Caki2 (cell line): ENCODE measurements at regions not wholly inside any gene's neighbourhood (a gene's known extent, or its start where the extent isn't known, plus 50 kb on each side); places are given as distances from the start of the nearest gene placed in this dataset.
A peak's percentile ranks its signal among the peaks of the same experiment; 100 is the strongest.

Experiments
- DNase-seq: peaks from one replicate; pipeline ENCODE4 v3.0.0-alpha.2; 2015; ENCODE audit warnings: low read depth
- in situ Hi-C: cut with HindIII; loops from 2 replicates; pipeline ENCODE4 v1.10.0; 2016; ENCODE audit warnings: low sequenced_read_pairs, low pct_unique_long_range_greater_than_20kb, mixed read lengths

DNA sequence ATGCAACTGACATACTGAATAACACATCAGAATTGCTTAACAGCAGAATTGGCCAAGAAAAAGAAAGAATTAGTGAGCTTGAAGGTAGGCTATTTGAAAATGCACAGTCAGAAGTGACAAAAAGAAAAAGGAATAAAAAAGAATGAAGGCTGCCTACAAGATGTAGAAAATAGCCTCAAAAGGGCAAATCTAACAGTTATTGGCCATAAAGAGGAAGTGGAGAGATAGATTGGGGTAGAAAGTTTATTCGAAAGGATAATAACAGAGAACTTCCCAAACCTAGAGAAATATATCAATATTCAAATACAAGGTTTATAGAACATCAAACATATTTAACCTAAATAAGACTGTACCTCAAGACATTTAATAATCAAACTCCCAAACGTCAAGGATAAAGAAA lies 67.5 kb downstream of the ATP6V1G3 start:
- in situ Hi-C loops: no loop called here
- no peak for DNase-seq

DNA sequence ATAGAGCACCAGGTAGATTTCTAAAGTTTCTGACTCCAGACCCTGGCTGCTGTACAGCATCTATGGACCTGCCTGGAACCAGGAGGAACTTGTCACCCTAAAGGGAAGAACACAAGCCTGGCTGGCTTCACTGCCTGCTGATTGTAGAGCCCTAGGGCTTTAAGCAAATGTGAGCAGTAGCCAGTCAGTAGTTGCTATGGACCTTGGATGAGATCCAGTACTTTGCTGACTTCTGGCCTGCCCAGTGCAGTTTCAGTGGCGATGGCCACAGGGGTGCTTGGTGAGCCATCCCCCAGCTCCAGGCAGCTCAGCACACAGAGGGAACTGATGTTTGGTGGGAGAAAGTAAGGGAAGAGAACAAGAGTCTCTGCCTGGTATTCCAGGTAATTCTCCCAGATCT lies 68.4 kb downstream of the ATP6V1G3 start:
- in situ Hi-C loops: no loop called here
- no peak for DNase-seq

DNA sequence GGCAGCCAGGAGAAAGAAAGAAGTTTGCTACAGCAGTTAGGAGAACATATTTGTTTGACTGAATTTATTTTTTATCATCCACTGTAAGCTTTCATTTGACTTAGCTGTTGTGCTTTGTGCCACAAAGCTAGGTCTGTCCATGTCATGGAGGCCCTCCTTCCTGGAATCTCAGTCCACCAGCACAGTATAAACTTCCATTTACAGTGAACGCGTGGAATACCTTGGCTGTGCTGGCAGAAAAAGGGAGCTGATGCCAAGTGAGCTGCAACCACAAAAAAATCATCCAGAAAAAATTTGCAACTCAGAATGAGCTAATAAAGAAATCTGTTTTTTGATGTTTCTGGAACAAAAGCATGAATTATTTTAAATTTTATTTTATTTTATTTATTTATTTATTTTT lies 72.6 kb downstream of the ATP6V1G3 start:
- DNase-seq: no peak
- in situ Hi-C loops: no loop called here

DNA sequence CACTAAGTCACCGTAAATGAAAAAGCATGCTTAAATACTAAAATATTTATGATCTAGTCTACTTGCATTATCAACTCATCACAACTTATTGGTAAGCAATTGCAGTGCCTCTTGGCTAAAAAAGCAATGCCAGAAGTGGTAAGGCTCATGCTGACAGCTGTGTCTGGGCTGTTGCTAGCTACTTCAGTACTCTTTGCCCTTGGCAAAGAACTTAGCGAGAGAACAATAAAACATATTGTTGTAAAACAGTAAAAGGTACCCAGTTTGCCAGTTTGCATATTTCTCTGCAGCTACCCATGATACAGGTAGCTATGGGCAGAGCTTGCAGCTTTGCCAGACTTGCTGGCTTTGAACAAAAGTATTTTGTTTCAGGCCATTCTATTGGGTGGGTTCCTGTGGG lies 73.1 kb downstream of the ATP6V1G3 start:
- DNase-seq: no peak
- in situ Hi-C loops: no loop called here

DNA sequence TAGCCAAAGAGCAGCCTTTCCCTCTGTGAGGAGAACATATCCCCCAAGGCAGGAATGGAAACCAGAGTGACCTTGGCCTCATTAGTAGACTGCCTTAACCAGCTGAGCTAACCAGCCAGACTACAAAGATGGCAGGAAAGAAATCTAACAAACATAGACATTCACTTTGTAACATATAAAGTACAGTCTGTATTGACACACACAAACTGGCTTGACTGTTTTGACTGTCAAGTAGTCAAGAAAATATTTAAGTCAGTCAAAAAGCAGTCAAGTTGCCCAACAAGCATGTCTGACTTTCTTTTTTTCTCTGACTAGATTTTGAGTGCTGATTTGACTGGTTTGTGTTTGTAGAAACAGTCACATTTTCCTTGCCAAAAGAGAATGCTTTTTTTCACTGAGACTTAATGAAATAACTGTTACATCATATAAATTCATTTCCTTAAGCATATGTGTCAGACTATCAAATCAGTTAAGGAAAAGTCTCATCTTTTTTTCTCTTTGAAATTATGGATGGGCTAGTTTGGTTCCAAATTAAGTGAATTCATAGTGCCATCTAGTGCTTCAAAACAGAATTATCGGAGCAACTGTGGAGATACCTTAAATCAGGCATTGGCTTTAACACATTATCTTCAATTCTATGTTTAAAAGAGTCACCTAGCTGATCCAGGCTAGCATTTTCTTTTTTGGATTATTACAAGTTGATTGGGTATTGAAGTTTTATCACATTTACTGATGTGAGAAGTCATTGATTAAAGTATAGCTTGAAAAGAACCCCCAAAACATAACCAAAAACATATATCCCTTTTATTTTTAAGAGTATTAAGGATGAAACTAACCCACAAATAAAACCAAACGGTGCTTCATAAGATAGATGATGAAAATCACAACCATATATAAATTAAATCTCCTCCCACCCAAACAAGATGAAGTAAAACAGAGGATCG lies 75.0 kb downstream of the ATP6V1G3 start:
- in situ Hi-C loops: no loop called here
- DNase-seq: peak; percentile 40

DNA sequence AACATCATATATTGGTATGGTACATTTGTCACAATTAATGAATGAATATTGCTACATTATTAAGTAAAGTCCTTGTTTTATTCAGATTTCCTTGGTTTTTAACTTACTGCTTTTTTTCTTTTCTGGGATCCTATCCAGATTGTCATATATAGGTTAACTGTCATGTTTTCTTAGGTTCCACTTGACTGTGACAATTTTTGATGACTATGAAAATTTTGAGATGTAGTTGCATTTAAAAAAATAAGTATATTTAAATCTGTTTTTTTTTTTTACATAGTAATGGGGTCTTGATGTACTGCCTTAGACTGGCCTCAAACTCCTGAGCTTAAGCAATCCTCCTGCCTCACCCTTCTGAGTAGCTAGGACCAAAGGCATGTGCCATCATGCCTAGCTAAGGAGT lies 76.8 kb downstream of the ATP6V1G3 start:
- no peak for DNase-seq
- in situ Hi-C loops: no loop called here

DNA sequence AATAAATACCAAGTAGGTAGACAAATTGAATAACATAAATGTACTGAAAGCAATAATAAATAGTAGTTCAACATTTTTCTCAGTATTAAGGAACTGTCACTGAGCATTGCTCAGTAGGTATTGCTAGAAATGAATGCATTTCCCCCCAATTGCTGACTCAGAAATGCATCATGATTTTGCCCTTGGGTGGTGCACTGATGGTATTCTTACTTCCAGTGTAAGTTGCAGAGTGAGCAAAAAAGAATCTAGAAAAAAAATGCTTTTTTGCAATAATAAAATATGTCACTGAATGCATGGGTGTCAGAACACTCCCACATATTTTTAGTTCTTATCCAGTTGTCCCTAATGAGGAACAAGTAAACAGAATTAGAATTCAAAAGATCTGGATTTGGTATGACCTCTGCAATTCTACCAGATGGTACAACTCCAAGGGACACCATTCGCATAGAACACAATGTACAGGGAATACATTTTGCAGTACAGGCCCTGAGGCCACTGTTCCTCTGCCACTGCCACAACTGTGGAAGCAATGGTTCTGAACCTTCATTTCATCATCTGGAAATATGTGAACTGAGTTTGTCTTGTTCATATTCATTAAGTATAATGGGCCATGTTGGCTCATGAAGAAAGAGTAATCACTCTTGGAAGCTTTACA lies 78.0 kb downstream of the ATP6V1G3 start:
- no peak for DNase-seq
- in situ Hi-C loops: no loop called here

DNA sequence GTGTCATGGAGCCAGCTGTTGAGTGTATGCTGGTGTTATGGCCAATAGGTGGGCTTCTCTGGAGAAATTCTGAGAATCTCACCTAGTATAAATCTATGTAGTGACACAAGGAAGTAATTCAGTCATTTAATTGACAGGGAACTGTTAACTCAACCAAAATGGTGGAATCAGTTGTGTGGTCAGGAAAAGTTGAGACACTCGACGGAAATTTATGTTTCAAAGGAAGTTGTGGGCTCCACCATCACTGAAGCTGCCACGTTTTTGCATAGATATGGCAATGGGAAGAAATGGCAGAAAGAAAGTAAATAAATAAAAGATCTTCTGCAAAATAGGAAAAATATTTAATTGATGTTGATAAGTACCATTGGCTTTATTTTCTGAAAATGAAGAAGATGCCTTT lies 84.5 kb downstream of the ATP6V1G3 start:
- no peak for DNase-seq
- in situ Hi-C loops: no loop called here

DNA sequence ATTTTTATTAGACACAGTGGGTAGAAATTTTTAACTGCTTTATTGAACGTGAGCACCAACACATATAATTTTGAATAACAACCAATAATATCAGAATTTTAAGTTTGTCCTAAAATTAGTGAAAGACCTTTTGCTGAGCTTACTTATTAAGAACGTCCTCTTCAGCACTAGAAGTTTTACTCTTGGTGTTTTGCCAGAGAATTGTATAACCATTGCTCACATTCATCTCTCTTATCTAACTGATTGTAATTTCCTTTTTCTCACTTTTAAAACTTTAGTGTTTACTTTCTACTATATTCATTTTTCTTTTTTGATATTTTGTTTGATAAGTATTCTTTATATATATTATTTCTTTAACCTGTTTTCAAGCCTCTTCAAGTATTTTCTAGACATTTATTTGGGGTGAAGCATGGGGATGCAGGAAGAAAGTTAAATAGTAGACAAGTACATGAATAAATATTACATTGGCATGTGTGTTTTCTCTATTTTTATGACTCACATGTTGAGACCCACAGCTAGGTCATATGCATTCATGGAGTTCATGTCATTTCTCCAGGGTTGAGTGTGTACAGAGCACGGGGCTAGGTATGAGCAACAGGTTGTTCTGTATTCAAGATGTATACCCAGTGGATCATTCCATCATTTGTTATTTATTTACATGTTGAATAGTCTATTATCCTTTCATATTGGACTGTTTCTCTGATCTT lies 90.6 kb downstream of the ATP6V1G3 start:
- DNase-seq: no peak
- in situ Hi-C loops: no loop called here

DNA sequence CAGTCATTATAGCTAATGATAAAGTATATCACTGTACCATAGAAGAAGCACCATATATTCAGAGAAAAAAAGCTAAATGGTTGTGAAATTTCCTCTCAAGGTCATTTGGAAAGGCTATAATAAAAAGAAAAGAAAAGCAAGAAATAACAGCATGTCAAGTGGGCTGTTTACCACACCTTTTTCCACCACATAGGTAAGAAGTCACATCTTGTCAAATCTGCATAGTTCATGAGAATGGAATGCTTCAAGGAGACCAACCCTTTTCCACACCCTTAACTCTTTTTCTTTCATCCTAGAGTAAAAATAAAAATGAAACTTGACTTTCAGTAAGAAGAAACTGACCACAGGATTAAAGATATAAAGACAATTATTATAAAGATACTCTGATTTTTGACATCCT lies 91.2 kb downstream of the ATP6V1G3 start:
- in situ Hi-C loops: no loop called here
- no peak for DNase-seq

DNA sequence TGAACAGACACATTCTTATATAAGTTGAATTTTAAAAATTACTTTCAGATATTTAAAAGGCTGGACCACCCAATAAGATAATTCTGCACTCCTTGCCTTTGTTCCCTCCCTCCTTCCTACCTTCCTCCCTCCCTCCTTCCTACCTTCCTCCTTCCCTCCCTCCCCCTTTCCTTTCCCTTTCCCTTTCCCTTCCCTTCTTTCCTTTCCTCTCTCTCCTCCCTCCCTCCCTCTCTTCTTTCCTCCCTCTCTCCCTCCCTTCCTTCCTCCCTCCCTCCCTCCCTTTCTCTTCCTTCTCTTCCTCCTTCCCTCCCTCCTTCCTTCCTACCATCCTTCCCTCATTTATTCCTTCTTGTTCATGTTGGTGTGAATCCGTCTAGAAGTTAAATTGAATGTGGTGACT lies 93.0 kb downstream of the ATP6V1G3 start:
- in situ Hi-C loops: no loop called here
- DNase-seq: no peak

DNA sequence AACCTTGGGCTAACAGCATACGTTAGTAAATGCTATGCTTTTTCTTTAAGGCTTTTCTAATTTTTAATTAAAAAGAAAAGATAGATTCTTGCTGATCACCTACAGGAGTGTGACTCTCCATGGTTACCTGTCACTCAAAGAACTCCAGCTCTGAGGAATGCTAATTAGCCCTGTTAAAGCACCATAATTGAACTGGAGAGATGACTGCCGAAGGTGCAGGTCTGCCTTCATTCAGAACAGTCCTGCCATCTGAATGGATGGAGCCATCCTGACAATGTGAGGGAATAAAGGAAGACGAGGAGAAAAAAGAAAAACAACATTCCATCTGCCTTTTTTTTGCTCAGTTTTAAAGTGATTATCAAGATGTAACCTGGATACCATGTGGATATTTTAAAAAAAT lies 94.6 kb downstream of the ATP6V1G3 start:
- DNase-seq: no peak
- in situ Hi-C loops: no loop called here

DNA sequence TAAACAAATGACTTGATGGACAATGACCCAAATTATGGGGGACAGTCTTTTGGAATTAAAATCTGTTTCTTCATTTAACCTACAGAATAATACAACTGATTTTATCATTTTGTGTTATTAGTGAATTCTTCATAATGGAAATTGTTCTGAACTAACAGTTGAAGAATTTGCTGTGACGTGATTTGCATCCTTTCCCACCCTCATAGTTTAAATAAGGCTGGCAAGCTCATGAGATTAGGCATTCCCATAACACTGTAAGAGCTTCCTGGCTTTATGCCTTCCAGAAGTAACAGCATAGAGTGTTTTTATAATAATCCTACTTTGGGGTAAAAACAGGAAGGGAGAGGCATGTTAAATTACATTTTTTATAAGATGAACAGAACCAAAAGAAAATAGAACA lies 95.7 kb downstream of the ATP6V1G3 start:
- DNase-seq: no peak
- in situ Hi-C loops: no loop called here

DNA sequence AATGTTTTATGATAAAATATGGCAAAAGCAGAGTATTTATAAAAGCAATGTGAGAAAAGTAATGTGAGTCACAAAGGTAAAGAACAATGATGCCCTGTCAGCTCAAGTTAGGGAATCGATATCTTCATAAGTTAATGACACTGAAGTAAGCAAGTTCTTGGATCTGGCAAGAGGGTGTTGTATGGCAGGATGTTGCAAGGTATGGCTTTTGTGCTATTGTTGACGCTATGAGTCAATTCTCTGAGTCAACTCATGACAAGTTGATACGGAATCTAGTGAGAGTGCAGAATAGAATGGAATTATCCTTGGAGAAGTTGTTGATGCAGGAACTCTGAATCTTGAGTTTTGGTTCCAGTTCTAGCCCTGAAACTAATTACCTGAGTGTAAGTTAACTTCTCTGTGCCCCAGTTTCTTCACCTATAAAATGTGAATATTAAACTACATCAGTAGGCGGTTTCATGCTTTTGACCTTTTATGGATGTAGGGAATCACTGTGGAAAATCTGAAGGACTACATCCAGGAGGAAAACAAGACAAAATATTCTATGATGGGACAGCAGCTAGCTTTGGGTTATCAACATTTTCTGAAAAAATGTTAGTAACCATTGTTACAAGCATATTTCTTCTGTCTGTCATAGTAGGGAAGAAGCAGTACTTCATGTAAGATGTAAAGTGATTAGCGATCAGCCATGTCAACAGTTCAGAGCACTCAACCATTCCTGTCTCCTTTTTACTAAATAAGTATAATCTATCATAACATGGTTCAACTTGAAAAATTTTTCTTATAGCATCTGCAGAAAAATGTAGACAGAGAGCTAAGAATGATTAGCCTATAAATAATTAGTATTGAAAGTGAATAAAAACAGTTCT lies 96.9 kb downstream of the ATP6V1G3 start:
- in situ Hi-C loops: no loop called here
- DNase-seq: peak; percentile 78

DNA sequence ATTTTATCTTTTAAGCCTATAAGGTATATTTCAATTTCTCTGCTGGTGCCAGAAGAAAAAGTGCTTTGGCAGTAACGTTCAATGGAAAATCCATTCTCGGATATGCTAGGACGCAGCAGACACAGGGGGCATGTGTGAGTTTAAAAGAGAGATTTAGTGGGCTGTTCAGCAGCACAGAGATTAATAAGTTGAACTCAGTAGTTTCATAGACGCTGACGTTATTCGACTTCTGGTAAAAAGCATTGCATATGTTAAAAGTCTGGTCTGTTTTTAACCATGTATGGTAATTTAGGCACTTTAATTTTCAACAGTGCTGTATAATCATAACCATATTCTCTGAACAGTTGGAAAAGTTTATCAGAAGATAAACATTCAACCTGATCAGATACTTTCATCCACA lies 99.6 kb downstream of the ATP6V1G3 start:
- in situ Hi-C loops: no loop called here

DNA sequence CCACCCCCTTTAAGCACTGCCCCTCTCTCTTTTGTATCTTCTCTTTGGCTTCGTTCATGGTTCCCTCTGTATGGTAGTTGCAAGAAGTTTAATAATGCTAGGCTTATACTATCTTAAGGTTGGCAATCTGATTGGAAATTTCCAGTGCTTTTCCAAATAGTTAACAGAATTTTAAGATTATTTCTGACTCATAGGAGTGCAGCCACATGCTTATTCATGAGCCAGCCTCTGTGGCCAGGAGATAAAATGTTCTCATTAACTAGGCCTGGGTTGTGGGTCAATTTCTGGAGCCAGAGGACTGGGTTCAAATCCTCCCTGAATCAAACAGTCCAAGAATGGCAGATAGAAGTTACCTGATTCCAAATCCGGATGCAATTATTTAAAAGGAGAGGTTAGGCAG lies 103.1 kb downstream of the ATP6V1G3 start:
- no peak for DNase-seq
- in situ Hi-C loops: no loop called here

More for the DNA sequence above, 99.6 kb downstream of the ATP6V1G3 start:
- no peak for DNase-seq

DNA sequence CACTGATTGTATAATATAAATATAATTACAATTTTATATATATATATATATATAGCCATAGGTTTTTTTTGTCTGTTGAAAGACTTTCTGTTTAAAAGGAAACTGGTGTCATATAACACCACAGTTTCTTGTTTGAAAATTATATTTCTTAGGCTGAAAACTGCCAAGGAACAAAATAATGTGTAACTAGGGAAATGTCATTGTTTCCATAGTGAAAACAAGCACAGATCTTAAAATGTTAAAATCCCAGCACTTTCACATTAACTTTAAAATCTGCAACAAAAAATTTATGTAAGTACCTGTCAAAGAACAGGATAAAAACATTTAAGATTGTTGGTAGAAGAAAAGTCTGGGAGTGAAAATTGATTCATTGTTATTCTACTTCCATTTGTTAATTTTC lies 104.2 kb downstream of the ATP6V1G3 start:
- in situ Hi-C loops: no loop called here
- DNase-seq: no peak

DNA sequence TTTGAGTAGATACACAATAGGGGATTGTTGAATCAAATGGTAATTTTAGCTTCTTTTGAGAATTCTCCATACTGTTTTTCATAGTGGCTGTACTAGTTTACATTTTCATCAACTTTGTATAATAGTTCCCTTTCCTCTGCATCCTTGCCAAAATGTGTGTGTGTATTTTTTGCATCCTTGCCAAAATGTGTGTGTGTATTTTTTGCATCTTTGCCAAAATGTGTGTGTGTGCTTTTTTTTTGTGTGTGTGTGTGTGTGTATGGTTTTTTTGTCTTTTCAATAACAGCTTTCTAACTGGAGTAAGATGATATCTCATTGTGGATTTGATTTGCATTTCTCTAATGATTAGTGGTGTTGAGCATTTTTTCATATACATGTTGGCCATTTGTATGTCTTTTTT lies 105.4 kb downstream of the ATP6V1G3 start:
- in situ Hi-C loops: no loop called here
- DNase-seq: no peak
